Adrenal gland (tissue), 5 donors: ENCODE measurements at regions not wholly inside any gene's neighbourhood (a gene's known extent, or its start where the extent isn't known, plus 50 kb on each side); places are given as distances from the start of the nearest gene placed in this dataset.

Experiments used
- POLR2A ChIP-seq, 2 donors: fragments of 450-650 bp; IDR thresholded peaks; one replicate each; pipeline ENCODE4 v1.6.1; 2017; ENCODE audit warnings: antibody characterized with exemption in 2 of 2, mild to moderate bottlenecking in 2 of 2, moderate library complexity in 1 of 2
- TF ChIP-seq, protein P1 (sequence below), 6 experiments: fragments of 450-650 bp in 4 of 6; fragments of 200-600 bp in 2 of 6; sonication (generic) in 1 of 6; IDR thresholded peaks; 1 replicate in 5 of 6; 2 replicates in 1 of 6; pipeline versions ENCODE4 v1.5.1 to v1.8.0; 2016 to 2021; ENCODE audit warnings: antibody characterized with exemption in 6 of 6, mild to moderate bottlenecking in 2 of 6, moderate library complexity in 1 of 6
- donor health status: DM: no; HTN: no; CAD: no.

DNA sequence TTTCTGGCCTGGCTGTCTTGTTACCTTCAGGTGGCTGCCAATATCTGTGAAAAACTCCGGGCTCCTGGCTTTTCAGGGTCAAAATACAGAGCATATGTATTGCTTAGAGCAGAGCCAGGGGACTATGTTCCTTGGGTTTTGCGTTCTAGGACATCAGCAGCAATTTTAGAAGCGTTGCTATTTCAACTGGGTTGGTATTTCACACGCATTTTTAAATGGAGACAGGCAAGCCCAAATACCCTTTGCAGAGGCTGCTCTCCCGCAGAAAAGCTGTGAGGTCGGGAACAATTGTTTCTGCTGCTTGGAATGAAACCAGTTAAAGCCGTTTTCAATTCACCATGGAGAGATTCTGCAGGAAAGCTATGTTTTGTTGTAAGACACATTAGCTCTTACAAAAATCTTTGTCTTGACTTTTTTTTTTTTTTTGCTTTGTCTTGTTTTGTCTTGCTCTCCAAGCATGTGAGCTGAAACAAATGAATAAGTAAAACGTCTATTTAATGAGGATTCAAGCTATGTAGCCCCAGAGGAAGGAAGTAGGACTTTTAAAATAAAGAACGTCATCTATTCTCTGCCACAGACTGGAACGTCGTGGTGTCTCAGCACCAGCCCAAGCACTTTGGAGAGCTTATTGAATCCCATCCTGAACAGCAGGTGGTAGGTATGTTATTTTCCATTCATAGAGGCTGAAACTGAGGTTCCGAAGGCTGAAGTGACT, 181.0 kb upstream of the TBX3 start:
- TF ChIP-seq, protein P1, sequence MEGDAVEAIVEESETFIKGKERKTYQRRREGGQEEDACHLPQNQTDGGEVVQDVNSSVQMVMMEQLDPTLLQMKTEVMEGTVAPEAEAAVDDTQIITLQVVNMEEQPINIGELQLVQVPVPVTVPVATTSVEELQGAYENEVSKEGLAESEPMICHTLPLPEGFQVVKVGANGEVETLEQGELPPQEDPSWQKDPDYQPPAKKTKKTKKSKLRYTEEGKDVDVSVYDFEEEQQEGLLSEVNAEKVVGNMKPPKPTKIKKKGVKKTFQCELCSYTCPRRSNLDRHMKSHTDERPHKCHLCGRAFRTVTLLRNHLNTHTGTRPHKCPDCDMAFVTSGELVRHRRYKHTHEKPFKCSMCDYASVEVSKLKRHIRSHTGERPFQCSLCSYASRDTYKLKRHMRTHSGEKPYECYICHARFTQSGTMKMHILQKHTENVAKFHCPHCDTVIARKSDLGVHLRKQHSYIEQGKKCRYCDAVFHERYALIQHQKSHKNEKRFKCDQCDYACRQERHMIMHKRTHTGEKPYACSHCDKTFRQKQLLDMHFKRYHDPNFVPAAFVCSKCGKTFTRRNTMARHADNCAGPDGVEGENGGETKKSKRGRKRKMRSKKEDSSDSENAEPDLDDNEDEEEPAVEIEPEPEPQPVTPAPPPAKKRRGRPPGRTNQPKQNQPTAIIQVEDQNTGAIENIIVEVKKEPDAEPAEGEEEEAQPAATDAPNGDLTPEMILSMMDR (IDR thresholded peaks at IDR 0.05), result no peak
- no peak for TF ChIP-seq POLR2A (IDR thresholded peaks at IDR 0.05)
